GM18870 (cell line): ENCODE measurements at regions not wholly inside any gene's neighbourhood (a gene's known extent, or its start where the extent isn't known, plus 50 kb on each side); places are given as distances from the start of the nearest gene placed in this dataset.

ENCODE experiments used
- ATAC-seq: cut with Tn5 transposase; IDR thresholded peaks from one replicate; pipeline ENCODE4 v1.9.1; 2021; ENCODE audit warnings: moderate library complexity; ENCODE audit not compliant: unreplicated experiment

DNA sequence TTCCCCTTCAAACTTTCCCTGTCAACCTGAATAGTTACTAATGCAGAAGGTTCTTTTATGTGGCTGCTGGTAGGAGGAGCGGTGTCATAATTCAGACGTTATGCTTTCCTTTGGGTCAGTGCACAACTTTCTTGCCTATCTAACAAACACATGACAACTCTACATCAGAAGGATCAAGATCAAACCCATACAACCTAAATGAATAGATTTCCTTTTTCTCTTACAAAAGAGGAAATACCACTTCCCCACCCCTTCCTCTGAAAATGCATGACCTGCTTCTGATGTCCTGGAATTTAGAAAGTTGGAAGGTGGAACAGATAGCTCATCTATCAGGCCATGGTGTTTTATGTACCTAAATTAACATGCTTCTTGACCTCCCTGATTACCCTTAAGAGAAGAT, 75.7 kb upstream of the ADGRL4 start:
- no peak for ATAC-seq

DNA sequence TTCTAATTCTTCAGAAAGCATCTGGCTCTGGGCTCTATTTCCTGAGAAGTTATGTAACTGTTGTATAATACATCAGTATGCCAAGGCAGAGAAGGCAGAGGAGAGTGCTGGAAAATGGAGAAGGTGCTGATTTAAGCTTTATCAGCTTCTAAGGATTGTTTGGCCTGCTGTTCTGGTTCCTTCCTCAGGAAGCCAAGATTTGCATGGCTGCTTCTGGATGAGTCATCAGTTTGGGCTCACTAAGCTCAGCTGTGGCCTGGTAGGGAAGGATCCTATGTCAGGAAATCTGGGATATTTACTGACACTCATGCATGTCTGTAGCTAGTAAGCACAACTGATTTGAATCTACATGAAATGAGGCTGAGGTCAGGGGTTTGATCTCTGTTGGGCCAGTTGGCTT, 73.2 kb upstream of the ADGRL4 start:
- no peak for ATAC-seq

DNA sequence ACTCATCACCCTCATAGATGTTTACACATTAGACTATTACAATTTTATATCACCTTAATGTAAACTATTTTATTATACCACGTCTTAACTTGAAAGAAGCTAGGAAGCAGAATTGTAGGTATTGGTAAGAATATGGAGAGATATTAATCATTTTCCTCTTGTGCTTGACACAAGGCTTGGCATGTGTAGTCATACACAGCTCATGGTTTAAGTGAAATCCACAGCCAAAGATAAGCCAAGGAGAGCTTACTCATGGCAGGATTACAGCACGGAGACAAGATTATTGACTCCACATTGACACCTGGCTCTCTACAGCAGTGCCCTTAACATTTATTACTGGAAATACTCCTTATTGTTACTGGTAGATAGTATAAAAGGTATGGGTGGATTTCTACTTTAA, 68.4 kb upstream of the ADGRL4 start:
- no peak for ATAC-seq

DNA sequence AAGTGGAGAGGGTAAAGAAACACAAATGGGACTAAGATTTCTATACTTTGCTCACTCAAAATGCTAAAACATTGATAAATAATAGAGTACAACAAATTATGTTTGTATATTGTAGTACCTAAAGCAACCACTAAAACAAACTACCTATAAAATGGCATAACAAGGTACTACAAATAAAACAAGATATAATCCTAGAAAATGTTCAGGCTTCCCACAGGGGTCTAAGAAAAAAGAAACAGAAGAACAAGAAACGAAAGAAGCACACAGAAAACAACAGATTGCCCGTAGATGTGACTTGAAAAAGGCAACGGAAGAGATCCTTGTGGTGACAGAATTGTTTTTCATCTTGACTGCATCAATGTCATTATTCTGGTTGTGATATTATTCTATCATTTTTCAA, 63.3 kb upstream of the ADGRL4 start:
- no peak for ATAC-seq

DNA sequence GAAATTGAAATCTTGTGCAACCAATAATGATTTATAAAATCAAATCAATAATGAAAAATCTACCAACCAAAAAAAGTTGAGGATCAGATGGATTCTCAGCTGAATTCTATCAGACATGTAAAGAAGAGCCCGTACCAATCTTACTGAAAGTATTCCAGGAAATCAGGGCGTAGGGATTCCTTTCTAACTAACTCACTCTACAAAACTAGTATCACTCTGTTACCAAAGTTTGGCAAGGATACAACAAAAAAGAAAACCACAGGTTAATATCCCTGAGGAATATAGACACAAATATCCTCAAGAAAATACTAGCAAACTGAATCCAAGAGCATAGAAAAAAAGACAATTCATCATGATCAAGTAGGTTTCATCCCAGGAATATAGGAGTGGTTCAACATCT, 52.8 kb upstream of the ADGRL4 start:
- no peak for ATAC-seq
